ENCODE measurements at regions not wholly inside any gene's neighbourhood (a gene's known extent, or its start where the extent isn't known, plus 50 kb on each side); places are given as distances from the start of the nearest gene placed in this dataset.

- TF ChIP-seq CTCF (IDR thresholded peaks at IDR 0.05; ENCODE audit: extremely low read depth in 1 of 2, insufficient read depth in 1 of 2, low read depth in 1 of 2, low read length in 2 of 2) (no peak), POLR2A (IDR thresholded peaks at IDR 0.05; ENCODE audit: low read depth, low read length) (no peak), JUN (IDR thresholded peaks at IDR 0.05; ENCODE audit: borderline replicate concordance, insufficient read depth, insufficient read length, low read depth) (no peak)
Measured at GRCh38 chr1:193519922-193520321, 333.5 kb upstream of the B3GALT2 start.
